Fibroblast of mammary gland (primary cell): ENCODE measurements at regions not wholly inside any gene's neighbourhood (a gene's known extent, or its start where the extent isn't known, plus 50 kb on each side); places are given as distances from the start of the nearest gene placed in this dataset.
"Not testable (repeated sequence)": the region's sequence is repeated elsewhere in the genome, so short reads cannot be mapped to it uniquely, and the experiment has no call there.

Source experiments
- DNase-seq: peaks from one replicate; pipeline ENCODE4 v3.0.0-alpha.2; 2010; ENCODE audit warnings: low read depth
- H3K4me3 ChIP-seq: 2 replicates; pipeline ENCODE4 v1.5.1; 2011; ENCODE audit warnings: low read depth, mild to moderate bottlenecking, low read length, moderate library complexity; ENCODE audit not compliant: control insufficient read depth
- TF ChIP-seq, protein P1 (sequence below): conservative IDR thresholded peaks from 2 replicates; pipeline ENCODE4 v1.5.1; 2011; ENCODE audit warnings: low read depth, low read length, inconsistent platforms; ENCODE audit not compliant: control insufficient read depth, insufficient read depth

DNA sequence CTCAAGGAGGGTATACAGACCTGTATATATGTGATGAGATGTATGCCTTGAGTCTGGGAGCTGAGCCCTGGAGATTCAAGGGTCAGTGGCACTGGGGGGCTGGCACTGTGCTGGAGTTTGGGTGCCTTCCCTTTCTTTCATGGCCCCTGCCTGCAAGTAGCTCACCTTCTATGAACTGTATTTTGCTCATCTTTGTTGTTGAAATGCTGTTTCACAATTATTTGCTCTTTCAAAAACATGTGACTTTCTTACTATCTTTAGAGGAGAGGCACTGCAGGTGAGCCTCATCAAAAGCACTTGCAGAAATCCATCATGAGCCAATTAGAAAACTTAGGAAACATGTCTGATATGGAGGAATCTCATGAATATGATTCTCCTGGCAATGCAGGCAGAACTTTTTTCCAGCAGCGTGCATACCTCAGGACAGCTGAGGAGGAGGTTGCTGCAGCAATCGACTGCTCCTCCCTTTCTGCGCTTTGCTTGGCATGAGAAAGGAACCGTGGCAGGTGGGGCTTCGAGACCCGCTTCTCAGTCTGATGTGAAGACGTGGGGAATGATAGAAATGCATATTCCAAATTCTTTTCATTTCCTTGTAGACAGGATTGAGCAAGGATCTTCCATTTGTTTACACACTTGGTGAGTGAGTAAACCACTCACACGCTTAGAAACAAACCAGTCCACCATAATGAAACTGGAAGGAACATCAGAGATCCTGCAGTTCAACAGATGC lies 178.4 kb upstream of the E2F8 start:
- DNase-seq = peak; percentile 51
- TF ChIP-seq, protein P1, sequence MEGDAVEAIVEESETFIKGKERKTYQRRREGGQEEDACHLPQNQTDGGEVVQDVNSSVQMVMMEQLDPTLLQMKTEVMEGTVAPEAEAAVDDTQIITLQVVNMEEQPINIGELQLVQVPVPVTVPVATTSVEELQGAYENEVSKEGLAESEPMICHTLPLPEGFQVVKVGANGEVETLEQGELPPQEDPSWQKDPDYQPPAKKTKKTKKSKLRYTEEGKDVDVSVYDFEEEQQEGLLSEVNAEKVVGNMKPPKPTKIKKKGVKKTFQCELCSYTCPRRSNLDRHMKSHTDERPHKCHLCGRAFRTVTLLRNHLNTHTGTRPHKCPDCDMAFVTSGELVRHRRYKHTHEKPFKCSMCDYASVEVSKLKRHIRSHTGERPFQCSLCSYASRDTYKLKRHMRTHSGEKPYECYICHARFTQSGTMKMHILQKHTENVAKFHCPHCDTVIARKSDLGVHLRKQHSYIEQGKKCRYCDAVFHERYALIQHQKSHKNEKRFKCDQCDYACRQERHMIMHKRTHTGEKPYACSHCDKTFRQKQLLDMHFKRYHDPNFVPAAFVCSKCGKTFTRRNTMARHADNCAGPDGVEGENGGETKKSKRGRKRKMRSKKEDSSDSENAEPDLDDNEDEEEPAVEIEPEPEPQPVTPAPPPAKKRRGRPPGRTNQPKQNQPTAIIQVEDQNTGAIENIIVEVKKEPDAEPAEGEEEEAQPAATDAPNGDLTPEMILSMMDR = no peak
- H3K4me3 ChIP-seq = no peak overlapping the region

DNA sequence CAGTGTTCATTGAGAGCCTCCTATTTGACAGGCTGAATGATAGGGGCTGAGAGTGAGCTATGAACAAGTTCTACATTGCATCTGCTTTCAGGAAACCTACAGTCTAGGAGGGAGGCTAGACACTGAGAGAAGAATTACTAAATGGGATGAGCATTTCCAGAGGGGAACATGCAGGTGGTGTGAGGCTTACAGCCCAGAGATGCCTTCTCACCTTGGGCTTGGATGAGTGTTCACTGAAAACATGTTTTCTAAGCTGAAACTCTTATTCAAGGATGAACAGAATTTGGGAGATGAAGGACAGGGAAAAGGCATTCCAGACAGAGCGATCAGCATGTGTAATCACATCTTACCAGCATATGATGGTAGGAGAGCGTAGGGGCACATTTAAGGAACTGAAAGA lies 177.5 kb upstream of the E2F8 start:
- no peak for DNase-seq
- TF ChIP-seq, protein P1 = no peak
- no peak overlapping the region for H3K4me3 ChIP-seq

DNA sequence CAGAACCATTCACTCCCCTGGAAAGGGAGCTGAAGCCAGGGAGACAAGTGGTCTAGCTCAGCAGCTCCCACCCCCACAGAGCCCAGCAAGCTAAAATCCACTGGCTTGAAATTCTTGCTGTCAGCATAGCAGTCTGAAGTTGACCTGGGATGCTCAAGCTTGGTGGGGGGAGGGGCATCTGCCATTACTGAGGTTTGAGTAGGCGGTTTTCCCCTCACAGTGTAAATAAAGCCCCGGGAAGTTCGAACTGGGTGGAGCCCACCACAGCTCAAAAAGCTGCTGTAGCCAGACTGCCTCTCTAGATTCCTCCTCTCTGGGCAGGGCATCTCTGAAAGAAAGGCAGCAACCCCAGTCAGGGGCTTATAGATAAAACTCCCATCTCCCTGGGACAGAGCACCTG lies 171.3 kb upstream of the E2F8 start:
- not testable (repeated sequence) for H3K4me3 ChIP-seq, DNase-seq

DNA sequence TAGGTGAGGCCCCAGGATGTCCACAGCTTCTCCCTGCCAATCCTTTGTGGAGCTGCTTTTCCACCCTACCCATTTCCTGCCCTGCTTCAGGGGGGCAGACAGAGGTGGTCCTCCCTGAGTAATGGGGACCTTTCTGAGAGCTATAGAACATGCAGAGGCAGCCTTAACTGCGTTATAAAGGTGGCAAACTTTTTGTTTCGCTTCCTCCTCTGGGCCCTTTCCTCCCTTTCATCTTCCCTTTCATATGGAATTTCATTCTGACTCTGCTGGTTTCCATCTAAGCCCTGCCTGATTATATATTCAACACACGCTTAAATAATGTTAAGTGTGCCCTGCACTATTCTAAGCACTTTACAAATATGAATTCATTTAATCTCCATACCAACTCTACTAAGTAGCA lies 169.3 kb upstream of the E2F8 start:
- no peak for DNase-seq
- no peak overlapping the region for H3K4me3 ChIP-seq
- TF ChIP-seq, protein P1 = no peak

DNA sequence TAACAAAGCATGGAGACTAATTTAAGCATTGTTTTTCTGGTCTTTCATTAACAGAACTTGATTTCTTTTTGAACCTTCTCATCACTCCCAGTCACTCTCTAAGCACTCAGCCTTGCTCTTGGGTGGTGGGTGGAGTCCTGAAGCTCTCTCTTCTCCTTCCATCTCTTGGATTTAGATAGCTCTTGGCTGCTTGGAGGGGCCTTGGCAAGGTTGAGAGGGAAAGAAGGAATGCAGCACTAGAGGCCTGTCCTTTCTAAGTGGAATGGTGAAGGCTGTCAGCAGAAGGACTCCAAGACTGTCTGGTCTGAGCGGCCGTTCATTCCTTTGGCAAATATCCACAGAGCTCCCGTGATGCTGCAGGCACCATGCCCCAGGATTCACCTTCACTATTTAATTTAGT lies 168.6 kb upstream of the E2F8 start:
- H3K4me3 ChIP-seq = no peak overlapping the region
- DNase-seq = no peak
- TF ChIP-seq, protein P1 = no peak

DNA sequence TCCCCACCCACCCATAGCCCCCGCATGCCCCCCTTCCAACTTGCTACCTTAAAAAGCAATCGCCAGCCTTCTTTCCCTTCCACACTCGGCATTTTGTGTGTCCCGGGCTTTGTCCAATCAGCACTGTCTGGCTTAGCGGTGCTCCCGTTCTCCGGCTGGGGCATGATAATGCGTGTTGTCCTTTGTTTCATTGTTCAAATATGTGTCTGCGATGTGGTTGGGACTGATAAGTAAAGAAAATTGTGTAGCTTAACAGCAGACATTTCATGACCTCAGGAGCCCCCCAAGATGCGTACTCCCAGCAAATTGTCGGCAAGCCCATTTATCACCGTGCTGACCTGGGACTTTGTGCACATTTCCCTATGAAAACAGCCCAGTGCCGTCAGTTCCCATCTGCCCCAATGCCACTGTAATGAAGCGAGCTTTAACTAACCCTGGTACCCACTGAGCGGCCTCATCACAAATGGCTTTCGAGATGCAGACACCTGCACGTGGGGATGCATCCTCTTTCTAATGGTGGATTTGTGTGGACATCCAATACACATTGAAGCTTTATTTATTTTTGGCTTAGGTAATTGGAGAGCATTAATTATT lies 167.0 kb upstream of the E2F8 start:
- TF ChIP-seq, protein P1 = no peak
- no peak overlapping the region for H3K4me3 ChIP-seq
- no peak for DNase-seq

DNA sequence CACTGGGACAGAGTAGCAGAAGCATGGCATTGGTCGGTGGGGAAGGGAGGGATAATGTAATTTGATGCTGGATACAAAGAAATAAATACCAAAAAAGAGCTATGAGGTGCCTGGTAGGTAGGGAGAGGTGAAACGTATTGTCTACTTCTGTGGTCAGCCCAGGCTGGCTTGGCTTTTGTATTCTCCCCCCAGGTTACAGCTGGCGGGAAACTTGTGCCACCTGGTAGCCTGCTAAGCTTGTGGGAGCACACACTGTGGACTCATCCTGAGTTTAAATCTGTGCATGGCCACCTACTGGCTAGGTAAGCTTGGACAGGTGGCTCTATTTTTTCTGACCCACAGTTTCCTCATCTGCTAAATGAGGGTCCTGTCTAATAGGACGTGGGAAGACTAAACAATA lies 165.2 kb upstream of the E2F8 start:
- TF ChIP-seq, protein P1 = no peak
- H3K4me3 ChIP-seq = no peak overlapping the region
- no peak for DNase-seq
